HG03565 (cell line): ENCODE measurements at regions not wholly inside any gene's neighbourhood (a gene's known extent, or its start where the extent isn't known, plus 50 kb on each side); places are given as distances from the start of the nearest gene placed in this dataset.

Experiments used
- ATAC-seq: cut with Tn5 transposase; IDR thresholded peaks from one replicate; pipeline ENCODE4 v1.9.1; 2021; ENCODE audit warnings: mild to moderate bottlenecking, moderate library complexity; ENCODE audit not compliant: unreplicated experiment

GRCh38 chr2:139359818-139360217 lies 579.6 kb upstream of the NXPH2 start:
- no peak for ATAC-seq

GRCh38 chr2:139357972-139358371 lies 577.8 kb upstream of the NXPH2 start:
- ATAC-seq = no peak

DNA sequence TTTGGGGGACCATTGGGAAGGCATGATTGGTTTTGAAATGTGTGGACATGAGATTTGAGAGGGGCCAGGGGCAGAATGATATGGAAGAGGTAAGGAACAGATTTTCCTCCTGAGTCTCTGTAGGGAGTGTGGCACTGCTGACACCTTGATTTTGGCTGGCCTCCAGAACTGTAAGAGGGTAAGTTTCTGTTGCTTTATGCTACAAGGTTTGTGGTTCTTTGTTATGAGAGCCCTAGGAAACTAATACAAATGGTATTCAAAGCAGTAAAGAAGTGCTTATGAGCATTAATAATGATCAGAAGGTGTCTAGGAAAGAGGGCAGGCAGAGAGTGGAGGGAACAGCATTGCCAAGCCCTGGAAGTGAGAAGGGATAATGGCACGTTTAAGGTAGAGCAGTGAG lies 574.3 kb upstream of the NXPH2 start:
- ATAC-seq = no peak

GRCh38 chr2:139353874-139354273 lies 573.7 kb upstream of the NXPH2 start:
- no peak for ATAC-seq

GRCh38 chr2:139317259-139317658 lies 537.1 kb upstream of the NXPH2 start:
- no peak for ATAC-seq

GRCh38 chr2:139314059-139314458 lies 533.9 kb upstream of the NXPH2 start:
- ATAC-seq = no peak

GRCh38 chr2:139296672-139297209 lies 516.6 kb upstream of the NXPH2 start:
- no peak for ATAC-seq

GRCh38 chr2:139293992-139294548 lies 513.9 kb upstream of the NXPH2 start:
- ATAC-seq = no peak

GRCh38 chr2:139281124-139281523 lies 500.9 kb upstream of the NXPH2 start:
- ATAC-seq = no peak

DNA sequence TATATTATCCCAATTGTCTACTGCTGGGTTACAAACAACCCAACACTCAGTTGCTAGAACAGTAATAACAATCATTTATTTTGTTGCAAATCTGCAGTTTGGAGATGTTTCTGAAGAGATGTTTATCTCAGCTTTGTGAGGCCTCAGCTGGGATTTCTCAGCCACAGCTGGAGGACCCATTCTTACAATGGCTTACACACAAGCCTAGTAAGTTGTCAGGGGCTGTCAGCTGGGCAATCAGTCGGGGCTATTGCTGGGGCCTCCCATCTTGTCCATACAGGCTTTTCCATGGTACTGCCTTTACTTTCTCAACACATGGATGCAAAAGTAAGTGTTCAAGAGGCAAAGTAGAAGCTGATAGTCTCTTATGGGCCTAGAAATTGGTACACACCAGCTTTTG lies 491.7 kb upstream of the NXPH2 start:
- no peak for ATAC-seq

DNA sequence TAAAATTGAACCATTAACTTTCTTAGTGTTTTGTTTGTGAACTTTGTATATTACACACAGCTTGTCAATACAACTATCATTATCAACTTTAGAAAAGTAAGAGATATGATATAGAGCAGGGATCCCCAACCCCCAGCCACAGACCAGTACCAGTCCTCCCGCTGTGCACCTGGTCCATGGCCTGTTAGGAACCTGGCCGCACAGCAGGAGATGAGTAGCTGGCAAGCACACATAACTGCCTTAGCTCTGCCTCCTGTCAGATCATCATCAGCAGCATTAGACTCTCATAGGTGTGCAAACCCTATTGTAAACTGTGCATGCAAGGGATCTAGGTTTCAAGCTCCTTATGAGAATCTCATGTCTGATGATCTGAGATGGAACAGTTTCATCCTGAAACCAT lies 491.0 kb upstream of the NXPH2 start:
- ATAC-seq = no peak

DNA sequence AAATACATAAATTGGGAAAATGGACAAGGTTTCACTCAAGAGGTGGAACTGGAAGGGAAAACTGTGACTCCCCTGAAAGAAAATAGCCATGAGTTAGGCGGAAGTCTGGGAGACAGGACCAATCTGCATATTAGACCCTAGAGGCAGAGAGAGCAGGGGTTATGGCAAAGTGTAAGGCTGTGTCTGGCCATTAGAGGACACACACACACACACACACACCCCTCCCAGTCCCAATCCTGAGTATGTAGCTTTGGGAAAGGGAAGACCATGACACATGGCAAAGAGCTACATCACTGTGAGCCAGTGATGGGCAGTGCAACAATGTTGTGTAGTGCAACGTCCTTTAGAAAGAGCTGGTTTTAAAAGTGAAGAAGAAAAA lies 479.9 kb upstream of the NXPH2 start:
- no peak for ATAC-seq

DNA sequence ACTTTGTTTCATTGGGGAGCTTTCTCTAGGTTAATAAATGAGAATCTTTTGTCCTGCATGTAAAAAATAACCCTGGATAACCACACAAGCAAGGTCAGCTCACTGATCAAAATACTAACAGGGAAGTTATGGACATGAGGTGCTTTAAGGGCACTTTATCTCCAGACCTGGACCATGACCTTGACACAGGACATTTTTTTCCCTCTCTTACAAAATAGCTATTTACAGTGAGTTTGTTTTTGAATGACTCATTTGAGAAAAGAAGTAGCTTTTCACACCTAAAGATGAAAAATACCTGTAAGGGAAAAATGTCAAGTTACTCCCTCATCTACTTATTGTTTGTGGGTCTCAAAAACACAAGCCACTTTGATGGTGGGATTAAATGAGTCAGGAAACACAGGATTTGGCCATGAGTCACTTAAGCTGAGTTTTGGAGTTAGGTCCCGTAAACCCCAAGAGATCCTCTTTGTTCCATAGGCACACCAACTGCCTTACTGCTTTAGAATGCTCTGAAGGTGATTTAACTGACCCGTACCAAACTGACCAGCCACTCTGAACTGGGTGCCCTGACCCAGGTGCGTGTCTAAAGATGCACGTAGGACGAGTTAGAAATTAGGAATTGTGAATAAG lies 479.3 kb upstream of the NXPH2 start:
- no peak for ATAC-seq

- no peak for ATAC-seq
Measured at GRCh38 chr2:139241286-139241685, 461.1 kb upstream of the NXPH2 start.

GRCh38 chr2:139237023-139237422 lies 456.8 kb upstream of the NXPH2 start:
- ATAC-seq = no peak

DNA sequence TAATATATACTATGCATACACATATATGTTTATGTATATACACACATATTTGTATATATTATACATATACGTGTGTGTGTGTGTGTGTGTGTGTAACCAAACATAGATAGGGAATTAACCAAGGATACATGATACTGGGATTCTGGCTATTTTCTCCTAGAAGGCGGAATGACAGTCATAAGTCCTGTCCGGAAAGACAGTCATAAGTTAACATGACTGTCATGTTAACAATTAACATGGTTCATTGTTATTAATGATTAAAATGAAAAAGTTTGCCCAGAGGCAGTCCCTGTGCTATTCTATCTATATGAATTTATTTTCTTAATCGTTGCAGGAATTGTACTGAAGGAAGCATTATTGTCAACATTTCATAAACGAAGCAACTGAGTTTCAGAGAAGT lies 450.7 kb upstream of the NXPH2 start:
- ATAC-seq = no peak

- no peak for ATAC-seq
Measured at GRCh38 chr2:139228276-139228675, 448.1 kb upstream of the NXPH2 start.

- no peak for ATAC-seq
Measured at GRCh38 chr2:139225961-139226360, 445.8 kb upstream of the NXPH2 start.

- ATAC-seq = no peak
Measured at GRCh38 chr2:139218181-139218580, 438.0 kb upstream of the NXPH2 start.

DNA sequence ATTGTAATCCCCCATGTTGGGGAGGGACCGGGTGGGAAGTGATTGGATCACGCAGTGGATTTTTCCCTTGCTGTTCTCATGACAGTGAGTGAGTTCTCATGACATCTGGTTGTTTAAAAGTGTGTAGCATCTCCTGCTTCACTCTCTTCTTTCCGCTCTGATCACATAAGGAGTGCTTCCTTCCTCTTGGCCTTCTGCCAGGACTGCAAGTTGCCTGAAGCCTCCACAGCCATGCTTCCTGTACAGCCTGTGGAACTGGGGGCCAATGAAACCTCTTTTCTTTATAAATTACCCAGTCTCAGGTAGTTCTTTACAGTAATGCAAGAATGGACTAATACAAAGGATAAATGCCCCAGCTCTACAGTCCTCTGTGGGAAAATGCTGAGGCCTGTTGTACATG lies 437.5 kb upstream of the NXPH2 start:
- no peak for ATAC-seq

GRCh38 chr2:139216435-139216834 lies 436.2 kb upstream of the NXPH2 start:
- no peak for ATAC-seq

- ATAC-seq = no peak
Measured at GRCh38 chr2:139214801-139215200, 434.6 kb upstream of the NXPH2 start.

DNA sequence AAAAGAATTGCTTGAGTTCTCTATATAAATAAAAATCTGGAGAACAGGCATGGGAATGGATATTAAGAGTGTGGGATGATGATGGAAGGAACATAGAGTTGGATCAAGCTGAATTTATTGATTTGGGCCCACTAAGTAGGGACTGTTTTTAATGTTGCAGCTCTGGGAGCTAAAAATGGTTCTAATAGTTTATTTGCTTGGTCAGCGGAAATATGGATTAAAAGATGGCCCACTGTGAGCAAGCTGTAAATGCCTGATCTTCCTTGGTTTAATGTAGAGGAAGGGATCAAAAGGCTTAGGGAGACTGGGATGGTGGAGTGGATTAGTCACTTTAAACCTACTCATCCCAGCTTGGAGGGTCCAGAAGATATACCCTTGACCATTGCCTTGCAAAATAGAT lies 429.4 kb upstream of the NXPH2 start:
- ATAC-seq = no peak
